Medulla oblongata (tissue), 1 donor: ENCODE measurements at regions not wholly inside any gene's neighbourhood (a gene's known extent, or its start where the extent isn't known, plus 50 kb on each side); places are given as distances from the start of the nearest gene placed in this dataset.
"Not testable (repeated sequence)": the region's sequence is repeated elsewhere in the genome, so short reads cannot be mapped to it uniquely, and the experiment has no call there.

Source experiments
- DNase-seq: peaks from one replicate; pipeline ENCODE4 v3.0.0-alpha.2; 2015; ENCODE audit errors: extremely low spot score

DNA sequence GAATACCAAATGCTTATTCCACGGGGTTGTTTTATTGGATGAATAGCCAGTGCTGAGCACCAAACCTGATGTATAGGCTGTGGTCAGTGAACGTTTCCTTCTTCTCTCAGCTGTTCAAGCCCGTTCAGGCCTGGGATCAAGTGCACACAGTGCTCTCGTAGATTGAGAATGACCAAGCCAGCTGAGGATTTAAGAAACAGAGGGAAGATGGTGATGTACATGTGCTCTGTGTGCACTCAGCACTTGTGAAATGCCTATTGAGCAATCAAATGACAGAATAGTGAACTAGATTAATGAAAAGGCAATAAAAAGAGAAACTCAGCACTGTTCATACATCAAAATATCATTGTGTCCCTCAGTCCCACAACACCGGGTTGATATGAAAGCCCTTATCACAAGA lies 302.5 kb downstream of the BMPER start:
- DNase-seq: no peak

DNA sequence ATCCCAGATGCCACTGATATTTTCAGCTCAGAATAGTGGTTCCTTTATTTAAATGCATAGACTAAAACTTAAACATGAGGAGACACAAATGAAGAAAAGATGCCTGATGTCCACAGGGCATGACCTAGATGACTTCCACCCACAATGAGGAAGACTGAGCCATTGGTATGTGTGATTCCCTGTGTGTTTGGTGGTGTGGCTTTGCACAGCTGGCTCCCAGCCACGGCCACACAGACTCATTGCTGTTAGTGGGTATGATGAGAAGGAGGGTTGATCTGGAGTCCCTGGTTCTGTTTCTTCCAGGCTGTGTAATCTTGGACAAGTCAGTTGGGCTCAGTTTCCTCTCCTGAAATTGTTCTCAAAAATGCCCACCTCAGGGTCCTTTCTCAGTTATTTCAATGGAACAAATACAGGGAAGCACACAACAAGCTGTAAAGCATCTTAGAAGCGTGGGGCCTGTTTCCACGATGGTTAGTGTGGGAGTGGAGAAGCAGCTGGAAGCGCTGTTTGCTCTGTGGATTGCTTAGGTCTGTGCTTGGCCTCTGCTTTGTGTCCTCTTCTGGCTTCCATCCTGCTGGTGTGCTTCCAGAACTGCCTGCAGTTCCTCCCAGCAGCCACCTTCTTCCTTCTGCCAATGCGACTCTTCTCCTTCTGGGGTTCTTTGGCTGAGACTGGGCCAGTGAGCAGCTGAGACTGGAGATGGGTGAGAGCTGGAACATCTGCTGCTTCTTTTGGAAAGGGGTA lies 303.7 kb downstream of the BMPER start:
- DNase-seq: no peak

DNA sequence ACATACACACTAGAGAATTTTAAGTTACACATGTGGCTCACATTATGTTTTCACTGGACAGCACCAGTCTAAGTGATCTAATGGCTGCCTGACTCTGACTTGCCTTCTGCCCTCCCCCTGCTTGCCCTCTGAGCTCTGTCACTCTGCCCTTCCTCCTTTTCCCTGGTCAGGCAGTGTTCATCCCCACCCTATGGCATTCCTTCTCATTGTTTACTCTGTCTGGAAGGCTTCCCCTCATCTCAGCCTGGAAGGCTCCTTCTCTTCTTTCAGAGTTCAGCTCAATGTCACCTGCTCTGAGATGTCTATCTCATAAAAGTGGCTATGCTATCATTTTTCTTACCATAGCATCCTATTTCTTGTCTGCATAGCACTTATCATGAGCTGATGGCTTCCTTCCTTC lies 305.7 kb downstream of the BMPER start:
- no peak for DNase-seq

DNA sequence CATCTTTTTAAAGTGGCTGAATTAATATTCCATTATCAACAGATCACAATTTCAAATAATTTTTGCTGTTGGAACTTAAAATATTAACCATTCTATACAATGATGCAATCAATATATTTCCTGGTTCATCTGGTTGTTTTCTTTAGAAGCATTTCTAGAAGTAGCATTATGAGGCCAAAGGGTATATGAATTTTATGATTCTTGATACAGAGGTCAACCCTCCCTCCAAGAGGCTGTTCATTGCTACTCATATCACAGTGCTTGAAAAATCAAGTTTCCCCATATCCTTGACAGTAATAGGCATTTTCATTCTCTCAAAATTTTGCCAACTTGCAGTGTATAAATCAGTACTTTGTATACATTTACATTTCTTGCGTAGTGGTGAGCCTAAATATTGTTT lies 312.6 kb downstream of the BMPER start:
- no peak for DNase-seq

DNA sequence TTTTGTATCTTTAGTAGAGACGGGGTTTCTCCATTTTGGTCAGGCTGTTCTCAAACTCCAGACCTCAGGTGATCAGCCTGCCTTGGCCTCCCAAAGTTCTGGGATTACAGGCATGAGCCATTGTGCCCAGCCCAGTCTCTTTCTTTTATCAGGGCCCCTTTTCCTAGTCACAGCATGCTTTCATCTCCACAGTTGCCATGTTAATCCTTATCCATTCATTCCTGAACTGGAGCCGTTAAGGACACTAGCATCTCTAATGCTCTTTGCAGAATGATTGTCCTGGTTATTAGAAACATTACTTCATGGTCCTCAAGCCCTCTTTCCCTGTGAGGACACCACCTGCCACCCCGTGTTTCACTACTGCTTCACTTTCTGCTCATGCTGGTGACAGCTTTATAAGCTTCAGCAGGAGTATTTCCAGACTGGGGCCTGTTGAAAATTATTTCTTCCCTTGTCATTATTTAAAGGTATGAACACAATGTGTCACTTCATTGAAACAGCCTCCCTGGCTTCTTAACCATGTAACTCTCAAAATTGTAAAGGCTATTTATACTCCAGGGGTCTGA lies 313.9 kb downstream of the BMPER start:
- no peak for DNase-seq

DNA sequence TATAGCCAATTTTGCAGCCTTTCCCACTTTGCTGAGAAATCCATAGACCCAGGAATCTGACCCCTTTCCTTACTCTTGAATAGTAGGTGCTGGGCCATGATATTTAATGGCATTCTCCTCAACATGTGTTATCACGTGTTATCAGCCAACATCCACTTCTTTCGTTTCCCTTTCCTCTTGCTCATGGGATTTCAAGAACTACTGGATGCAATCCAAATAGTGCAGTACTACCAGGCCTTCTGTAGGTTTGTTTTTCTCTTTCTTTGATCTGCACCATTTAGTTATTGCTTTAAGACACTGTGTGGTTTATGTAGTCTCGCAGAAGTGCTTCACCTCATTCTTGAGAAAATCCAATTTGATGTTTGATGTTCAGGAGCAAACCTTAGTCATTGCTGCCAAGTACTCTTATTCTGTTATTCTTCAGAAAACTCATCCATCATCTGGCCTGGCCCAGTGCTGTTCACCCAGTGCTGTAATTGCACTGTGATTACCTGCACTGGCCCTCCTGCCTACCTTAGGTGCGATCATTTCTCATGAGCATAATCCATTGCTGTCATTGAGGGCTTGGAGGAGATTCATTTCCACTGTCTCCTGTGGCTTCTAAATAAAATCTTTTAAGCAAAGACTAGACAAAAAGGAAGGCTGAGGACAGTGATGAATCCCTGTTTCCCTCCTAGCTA lies 315.3 kb downstream of the BMPER start:
- no peak for DNase-seq

- DNase-seq: no peak
Measured at GRCh38 chr7:34222316-34222715, 317.0 kb downstream of the BMPER start.

DNA sequence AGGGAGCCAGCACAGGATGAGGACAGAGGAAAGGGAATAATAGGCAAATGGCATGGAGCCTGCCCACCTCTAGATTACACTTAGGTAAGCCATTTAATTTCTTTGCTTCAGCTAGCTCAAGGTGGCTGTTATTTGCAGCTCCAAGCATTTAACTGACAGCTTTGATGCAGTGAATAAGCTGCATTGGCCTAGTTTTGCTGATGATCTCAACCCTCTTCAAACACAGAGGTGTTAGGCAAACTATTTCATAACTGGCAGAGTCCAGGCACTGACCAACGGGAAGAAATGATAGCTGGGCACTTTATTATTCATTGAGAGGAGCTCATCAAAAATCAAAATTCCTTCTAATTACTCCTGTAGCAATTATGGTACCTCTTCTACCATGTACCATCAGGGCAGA lies 317.4 kb downstream of the BMPER start:
- DNase-seq: no peak

GRCh38 chr7:34224281-34224680 lies 318.9 kb downstream of the BMPER start:
- no peak for DNase-seq

- DNase-seq: no peak
Measured at GRCh38 chr7:34225193-34225592, 319.9 kb downstream of the BMPER start.

GRCh38 chr7:34227525-34227924 lies 322.2 kb downstream of the BMPER start:
- no peak for DNase-seq

- DNase-seq: not testable (repeated sequence)
Measured at GRCh38 chr7:34235101-34235500, 329.8 kb downstream of the BMPER start.

- no peak for DNase-seq
Measured at GRCh38 chr7:34236057-34236456, 330.7 kb downstream of the BMPER start.

DNA sequence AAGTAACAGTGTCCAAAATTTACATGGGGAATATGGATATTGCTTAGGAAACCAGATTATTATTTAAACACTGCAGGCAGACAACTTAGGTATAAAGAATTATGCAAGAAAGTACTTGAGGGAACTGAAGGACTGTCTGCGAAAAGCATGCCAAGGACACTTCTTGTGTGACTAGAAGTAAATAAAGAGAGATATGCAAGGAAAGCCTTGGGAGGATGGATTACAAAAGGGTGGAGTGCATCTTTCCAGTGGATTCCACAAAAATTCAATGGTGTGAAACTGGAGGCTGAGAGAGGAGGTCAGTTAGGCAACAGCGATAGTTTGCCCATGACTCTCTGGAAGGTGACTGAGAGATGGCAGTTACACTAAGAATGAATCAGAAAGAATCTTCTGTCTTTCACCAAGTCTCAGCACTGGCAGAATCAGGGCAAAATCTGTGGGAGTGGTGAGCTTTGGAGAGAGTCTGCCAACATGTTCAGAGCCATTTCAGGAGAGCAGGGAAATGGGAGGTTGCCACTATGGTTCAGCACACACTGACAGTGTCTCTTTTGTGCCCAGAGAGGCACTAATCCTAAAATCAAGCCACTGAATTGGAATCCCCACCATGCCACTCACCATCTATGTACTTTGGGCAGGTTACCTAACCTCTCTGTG lies 331.6 kb downstream of the BMPER start:
- DNase-seq: no peak

DNA sequence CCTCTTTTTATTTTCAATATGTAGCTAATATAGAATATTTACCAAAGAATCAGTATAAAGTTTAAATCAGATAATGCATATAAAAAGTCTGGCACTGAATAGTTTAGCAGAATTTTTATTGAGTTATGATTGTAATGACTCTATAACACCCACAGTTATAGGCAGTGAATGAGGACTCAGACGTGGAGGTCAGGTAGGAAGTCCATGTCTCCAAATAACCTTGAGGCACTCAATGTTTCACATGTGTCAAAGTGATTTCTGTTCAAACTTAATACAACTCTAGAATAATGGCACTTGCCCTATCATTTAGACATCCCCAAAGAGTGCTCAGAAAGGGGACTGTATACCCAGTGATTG lies 332.1 kb downstream of the BMPER start:
- no peak for DNase-seq

DNA sequence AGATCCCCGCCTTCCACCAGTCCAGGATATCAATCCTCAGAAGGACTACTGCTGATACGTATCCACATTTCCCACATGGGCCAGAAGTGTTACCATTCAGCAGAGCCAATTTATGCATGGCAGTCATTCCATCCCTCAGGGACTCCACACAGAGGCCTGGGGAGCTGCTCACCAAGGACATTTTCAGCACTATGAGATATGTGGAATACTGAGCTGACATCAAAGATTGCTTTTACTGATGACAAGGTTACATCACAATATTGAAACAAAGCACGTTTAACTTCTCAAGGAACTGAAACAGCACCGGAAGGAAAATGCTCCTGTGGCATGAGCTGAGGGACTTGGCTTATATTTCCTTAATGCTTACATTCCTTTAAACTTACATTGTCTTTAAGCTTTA lies 335.1 kb downstream of the BMPER start:
- no peak for DNase-seq

- DNase-seq: no peak
Measured at GRCh38 chr7:34242391-34242790, 337.1 kb downstream of the BMPER start.

DNA sequence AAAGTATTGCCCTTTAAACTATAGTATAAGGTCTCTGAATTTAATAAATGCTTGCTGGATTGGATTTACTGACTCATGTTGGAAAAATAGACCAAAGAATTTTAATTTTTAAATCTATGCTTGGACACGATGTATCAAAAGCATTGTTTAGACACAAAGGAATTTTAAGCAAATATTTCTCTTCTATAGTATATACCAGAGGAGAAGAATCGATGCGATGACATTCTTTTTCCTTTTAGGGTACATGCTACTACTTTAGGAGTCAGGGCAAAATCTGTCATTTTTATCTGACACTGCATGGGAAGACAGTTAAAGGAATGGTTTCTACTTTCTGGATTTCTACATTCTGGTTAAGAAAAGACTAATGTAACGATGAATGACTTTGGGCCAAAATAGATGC lies 339.9 kb downstream of the BMPER start:
- DNase-seq: no peak

DNA sequence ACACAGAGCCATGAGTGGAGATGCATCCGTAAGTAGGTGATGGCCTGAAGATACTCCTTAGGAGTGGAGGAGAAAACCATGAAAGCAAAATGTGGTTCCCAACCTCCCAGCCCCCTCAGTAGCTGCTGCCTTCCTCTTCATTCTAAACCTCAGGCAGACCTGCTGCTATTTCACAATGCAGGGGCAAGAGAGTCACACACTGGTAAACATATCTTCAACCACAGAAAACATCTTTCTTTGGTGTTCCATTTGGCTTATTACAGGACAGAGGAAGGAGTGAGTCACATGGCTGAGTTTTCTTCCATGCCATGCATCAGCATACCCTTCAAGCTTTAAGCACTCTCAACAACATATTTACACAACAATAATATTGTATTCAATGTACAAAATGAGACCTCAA lies 342.1 kb downstream of the BMPER start:
- no peak for DNase-seq

DNA sequence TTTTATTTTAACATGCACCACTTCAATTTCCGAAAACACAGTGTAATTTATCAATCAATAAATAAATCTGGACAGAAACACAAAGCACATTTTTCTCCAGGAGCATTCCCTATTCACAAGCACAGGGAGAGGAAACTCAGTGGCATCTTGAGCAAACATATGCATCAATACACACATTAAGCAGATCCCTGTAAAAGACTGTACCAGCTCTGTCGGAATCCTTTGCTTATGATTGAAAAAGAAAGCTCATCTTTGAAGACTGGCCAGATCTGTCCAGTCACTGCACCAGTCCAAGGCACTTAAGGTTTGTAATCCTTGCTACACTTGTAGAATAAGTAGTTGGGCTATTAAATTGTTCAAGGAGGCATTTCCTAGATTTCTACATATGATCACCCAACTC lies 343.9 kb downstream of the BMPER start:
- DNase-seq: no peak

DNA sequence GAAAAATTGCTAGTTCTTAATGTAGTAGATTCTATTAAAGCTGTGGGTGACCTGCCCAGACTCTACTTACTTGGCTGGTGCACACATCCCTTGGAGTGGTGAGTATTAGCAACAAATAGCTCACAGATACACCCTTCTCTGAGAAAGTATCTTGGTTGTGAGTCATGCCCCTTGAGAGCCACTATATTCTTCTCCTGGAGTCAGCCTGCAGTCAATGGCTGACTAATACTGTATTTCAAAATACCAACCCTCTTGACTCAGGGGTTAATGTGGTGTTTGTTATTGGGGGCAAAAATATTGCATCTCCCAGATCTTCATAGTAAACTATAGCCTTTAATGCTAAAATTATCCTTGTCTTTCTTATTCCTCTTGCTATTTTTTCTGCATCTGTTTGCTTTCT lies 354.9 kb downstream of the BMPER start:
- no peak for DNase-seq

DNA sequence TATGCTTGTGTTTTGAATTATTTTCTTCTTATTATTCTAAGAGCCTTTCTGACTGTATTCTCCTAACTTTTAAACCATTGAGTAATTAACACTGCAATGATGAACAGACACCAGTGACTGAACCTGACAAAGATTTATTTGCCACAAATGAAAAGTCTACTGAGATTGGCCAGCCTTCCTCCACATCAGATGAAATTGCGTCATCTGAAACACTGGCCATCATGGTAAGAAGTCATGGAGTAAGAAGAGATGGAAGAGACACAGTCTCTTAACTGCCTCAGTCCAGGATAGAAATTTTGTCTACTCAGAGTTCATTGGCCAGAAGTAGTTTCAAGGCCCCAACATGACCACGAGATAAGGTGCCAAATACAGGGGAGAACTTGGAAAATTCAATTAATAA lies 357.8 kb downstream of the BMPER start:
- DNase-seq: no peak

DNA sequence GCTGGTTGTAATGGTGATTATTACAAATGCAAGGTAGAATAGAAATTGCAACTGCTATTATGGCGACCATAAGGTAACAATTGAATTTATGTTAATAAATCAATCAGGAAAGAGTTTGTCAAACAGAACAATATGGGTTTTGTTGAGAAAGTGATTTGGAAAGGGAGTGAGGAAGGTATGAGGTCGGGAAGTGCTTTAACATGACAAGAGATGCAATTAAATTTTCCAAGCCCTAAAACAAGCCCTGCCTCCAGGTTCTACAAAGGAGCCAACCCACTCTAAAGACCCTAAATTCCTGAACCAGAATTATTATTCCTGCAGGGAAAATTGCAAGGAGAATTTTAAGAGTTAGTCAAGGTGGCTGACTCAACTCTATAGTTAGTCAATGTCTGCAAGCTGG lies 363.7 kb downstream of the BMPER start:
- DNase-seq: no peak
